PC-3 (cell line): ENCODE measurements at regions not wholly inside any gene's neighbourhood (a gene's known extent, or its start where the extent isn't known, plus 50 kb on each side); places are given as distances from the start of the nearest gene placed in this dataset.

ENCODE experiments used
- ATAC-seq: fragments of 200-7000 bp; cut with Tn5 transposase; 2 replicates; pipeline ENCODE4 v1.9.1; 2020; ENCODE audit warnings: mild to moderate bottlenecking, moderate library complexity
- BruUV-seq: library from RNA; stranded (reverse); fragments of 400-500 nt; replicated peaks from 2 replicates; lab custom pipeline; 2021; lab: Mats Ljungman, UMichigan
- CTCF ChIA-PET: fragments of 300-600 bp; sonication (Branson Sonifier 250); formaldehyde crosslinking; loops from one replicate; lab custom pipeline; 2022; ENCODE audit warnings: antibody characterized with exemption; lab: Charles Lee
- POLR2A ChIA-PET: fragments of 300-600 bp; sonication (Branson Sonifier 250); formaldehyde crosslinking; loops from one replicate; lab custom pipeline; 2022; ENCODE audit warnings: antibody characterized with exemption; ENCODE audit not compliant: unreplicated experiment; lab: Charles Lee
- DNase-seq: peaks from one replicate; pipeline ENCODE4 v3.0.0-alpha.2; 2015
- H2AFZ ChIP-seq: fragments of 300-600 bp; sonication (generic); 2 replicates; pipeline ENCODE4 v1.6.0; 2016; ENCODE audit warnings: antibody characterized with exemption, low read length
- H3F3A ChIP-seq: fragments of 300-600 bp; sonication (generic); one replicate; pipeline ENCODE4 v1.6.0; 2017; ENCODE audit warnings: antibody characterized with exemption, low read length, control low read depth, mild to moderate bottlenecking; ENCODE audit not compliant: unreplicated experiment
- H3K27ac ChIP-seq: fragments of 300-600 bp; sonication (generic); 2 replicates; pipeline ENCODE4 v1.5.1; 2016; ENCODE audit warnings: mild to moderate bottlenecking, low read length
- H3K27me3 ChIP-seq: fragments of 300-600 bp; sonication (generic); 2 replicates; pipeline ENCODE4 v1.6.1; 2016; ENCODE audit warnings: low read length, mixed read lengths
- H3K36me3 ChIP-seq: fragments of 300-600 bp; sonication (generic); 2 replicates; pipeline ENCODE4 v1.6.1; 2016; ENCODE audit warnings: low read depth, mixed run types, low read length, mixed read lengths
- H3K4me1 ChIP-seq: fragments of 300-600 bp; sonication (generic); 2 replicates; pipeline ENCODE4 v1.5.1; 2016; ENCODE audit warnings: low read length; ENCODE audit not compliant: insufficient read depth
- H3K4me2 ChIP-seq: fragments of 300-600 bp; sonication (generic); 2 replicates; pipeline ENCODE4 v1.6.0; 2016; ENCODE audit warnings: low read length
- H3K4me3 ChIP-seq: fragments of 300-600 bp; sonication (generic); 2 replicates; pipeline ENCODE4 v1.5.1; 2016; ENCODE audit warnings: mild to moderate bottlenecking, low read length, mixed read lengths
- H3K79me2 ChIP-seq: fragments of 300-600 bp; sonication (generic); 2 replicates; pipeline ENCODE4 v1.6.1; 2017; ENCODE audit warnings: low read length, mixed read lengths
- H3K9ac ChIP-seq: fragments of 300-600 bp; sonication (generic); 2 replicates; pipeline ENCODE4 v1.6.0; 2016; ENCODE audit warnings: mild to moderate bottlenecking, low read length
- H3K9me2 ChIP-seq: fragments of 300-600 bp; sonication (generic); replicated peaks from 2 replicates; pipeline ENCODE4 v1.6.1; 2016; ENCODE audit warnings: mixed run types, low read length, mixed read lengths
- H3K9me3 ChIP-seq: fragments of 300-600 bp; sonication (generic); 2 replicates; pipeline ENCODE4 v1.6.1; 2016; ENCODE audit warnings: low read length, mixed read lengths
- H4K20me1 ChIP-seq: fragments of 300-600 bp; sonication (generic); 2 replicates; pipeline ENCODE4 v1.6.1; 2016; ENCODE audit warnings: low read length, mixed read lengths
- EZH2 ChIP-seq: fragments of 300-600 bp; sonication (generic); IDR thresholded peaks from one replicate; pipeline ENCODE4 v1.6.1; 2017; ENCODE audit warnings: antibody characterized with exemption, mild to moderate bottlenecking, low read length; ENCODE audit not compliant: unreplicated experiment
- EZH2phosphoT487 ChIP-seq: fragments of 300-600 bp; sonication (generic); IDR thresholded peaks from 2 replicates; pipeline ENCODE4 v1.6.1; 2018; ENCODE audit warnings: mild to moderate bottlenecking, antibody characterized with exemption, low read length, borderline replicate concordance
- intact Hi-C: fragments of 100-400 bp; cut with micrococcal nuclease; formaldehyde crosslinking; loops from 2 replicates; pipeline ENCODE4 v1.9.0; 2023
- TF ChIP-seq, protein P1 (sequence below): fragments of 300-600 bp; sonication (generic); conservative IDR thresholded peaks from 2 replicates; pipeline ENCODE4 v1.5.1; 2017; ENCODE audit warnings: antibody characterized with exemption, low read depth, mild to moderate bottlenecking, low read length

DNA sequence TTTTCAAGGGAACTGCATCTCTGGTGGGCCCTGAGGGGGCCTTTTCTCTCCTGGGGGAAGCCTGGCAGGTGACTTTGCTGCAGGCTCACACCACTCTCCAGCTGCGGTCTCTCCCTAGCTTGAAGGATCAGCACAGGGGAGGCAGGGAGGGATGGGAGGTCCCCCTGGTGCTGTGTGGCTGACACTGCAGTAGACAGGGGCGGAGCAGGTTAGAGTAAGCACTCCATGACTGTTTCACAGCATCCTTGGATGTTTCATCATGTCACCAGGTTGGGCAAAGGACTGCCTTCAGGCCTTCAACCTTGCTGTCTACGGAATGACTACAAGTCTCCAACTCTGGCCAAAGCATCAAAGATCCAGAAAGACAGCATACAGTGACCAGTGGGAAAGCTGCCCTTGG is 470.7 kb downstream of the CDK5RAP2 start:
- POLR2A ChIA-PET: no interaction called here
- H3K9me2 ChIP-seq: no peaks in the 10 kb centered on the region
- no TSS peak for BruUV-seq
- no peaks in the 10 kb centered on the region for H3K9me3 ChIP-seq
- CTCF ChIA-PET: no interaction called here
- DNase-seq: no peak
- intact Hi-C loops: no loop called here
- H2AFZ ChIP-seq: no peak overlapping the region
- no peaks in the 10 kb centered on the region for H3K79me2 ChIP-seq
- H3K36me3 ChIP-seq: no peaks in the 10 kb centered on the region
- H3K27ac ChIP-seq: no peak overlapping the region
- ATAC-seq: no peak
- no peaks in the 10 kb centered on the region for H3K27me3 ChIP-seq
- H4K20me1 ChIP-seq: no peaks in the 10 kb centered on the region
- no peaks in the 10 kb centered on the region for H3K4me1 ChIP-seq
- TF ChIP-seq EZH2: no peak
- TF ChIP-seq, protein P1, sequence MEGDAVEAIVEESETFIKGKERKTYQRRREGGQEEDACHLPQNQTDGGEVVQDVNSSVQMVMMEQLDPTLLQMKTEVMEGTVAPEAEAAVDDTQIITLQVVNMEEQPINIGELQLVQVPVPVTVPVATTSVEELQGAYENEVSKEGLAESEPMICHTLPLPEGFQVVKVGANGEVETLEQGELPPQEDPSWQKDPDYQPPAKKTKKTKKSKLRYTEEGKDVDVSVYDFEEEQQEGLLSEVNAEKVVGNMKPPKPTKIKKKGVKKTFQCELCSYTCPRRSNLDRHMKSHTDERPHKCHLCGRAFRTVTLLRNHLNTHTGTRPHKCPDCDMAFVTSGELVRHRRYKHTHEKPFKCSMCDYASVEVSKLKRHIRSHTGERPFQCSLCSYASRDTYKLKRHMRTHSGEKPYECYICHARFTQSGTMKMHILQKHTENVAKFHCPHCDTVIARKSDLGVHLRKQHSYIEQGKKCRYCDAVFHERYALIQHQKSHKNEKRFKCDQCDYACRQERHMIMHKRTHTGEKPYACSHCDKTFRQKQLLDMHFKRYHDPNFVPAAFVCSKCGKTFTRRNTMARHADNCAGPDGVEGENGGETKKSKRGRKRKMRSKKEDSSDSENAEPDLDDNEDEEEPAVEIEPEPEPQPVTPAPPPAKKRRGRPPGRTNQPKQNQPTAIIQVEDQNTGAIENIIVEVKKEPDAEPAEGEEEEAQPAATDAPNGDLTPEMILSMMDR: no peak
- no peak for TF ChIP-seq EZH2phosphoT487
- no peak overlapping the region for H3K9ac ChIP-seq
- no peaks in the 10 kb centered on the region for H3F3A ChIP-seq
- H3K4me3 ChIP-seq: no peak overlapping the region
- H3K4me2 ChIP-seq: no peak overlapping the region

DNA sequence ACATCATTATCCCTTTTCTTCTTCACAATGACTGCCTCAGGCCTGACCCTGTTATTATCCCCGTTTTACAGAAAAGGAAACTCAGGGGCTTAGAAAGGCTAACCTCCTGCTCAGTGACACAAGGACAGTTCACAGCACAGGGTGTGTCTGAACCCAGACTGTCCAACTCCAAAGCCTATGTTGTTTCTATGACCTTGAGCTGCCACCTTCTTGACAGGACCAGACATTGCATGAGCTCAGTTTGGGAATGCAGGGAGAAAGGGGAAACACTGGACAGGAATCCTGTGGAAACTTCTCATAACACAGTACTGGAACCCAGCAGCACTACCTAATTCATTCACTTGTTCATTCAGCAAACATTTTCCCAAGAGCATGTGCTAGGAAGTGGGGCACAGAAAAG is 472.8 kb downstream of the CDK5RAP2 start:
- H3F3A ChIP-seq: no peaks in the 10 kb centered on the region
- no TSS peak for BruUV-seq
- no peak overlapping the region for H3K4me3 ChIP-seq
- H4K20me1 ChIP-seq: no peaks in the 10 kb centered on the region
- no peaks in the 10 kb centered on the region for H3K79me2 ChIP-seq
- no peaks in the 10 kb centered on the region for H3K4me1 ChIP-seq
- no peak overlapping the region for H3K9ac ChIP-seq
- H2AFZ ChIP-seq: no peak overlapping the region
- no peak overlapping the region for H3K27ac ChIP-seq
- H3K27me3 ChIP-seq: no peaks in the 10 kb centered on the region
- H3K4me2 ChIP-seq: no peak overlapping the region
- ChIA-PET POLR2A (no interaction called here), CTCF (no interaction called here)
- no peak for DNase-seq
- no peak for ATAC-seq
- H3K9me2 ChIP-seq: no peaks in the 10 kb centered on the region
- no peak for TF ChIP-seq EZH2phosphoT487
- TF ChIP-seq, protein P1: no peak
- TF ChIP-seq EZH2: no peak
- no peaks in the 10 kb centered on the region for H3K36me3 ChIP-seq
- H3K9me3 ChIP-seq: no peaks in the 10 kb centered on the region
- intact Hi-C loops: no loop called here

DNA sequence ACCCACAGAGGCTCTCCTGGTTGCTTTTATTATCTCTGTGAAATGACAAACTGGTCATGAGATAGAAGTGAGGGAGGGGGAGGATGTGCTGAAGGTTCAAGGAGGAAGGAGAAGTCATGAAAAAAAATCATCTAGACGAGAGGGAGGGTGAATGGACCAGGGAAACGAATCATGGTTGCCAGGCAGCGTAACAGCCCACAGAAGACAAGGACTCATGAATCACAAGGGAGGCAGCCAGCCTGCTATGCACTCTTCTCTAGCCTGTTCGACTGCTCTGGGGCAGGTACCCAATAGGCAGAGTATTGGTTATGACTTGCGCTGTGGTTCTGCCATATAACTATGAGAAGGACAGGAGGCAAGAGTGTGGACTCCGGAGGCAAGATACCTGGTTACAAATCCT is 475.2 kb downstream of the CDK5RAP2 start:
- H3K4me1 ChIP-seq: no peaks in the 10 kb centered on the region
- H2AFZ ChIP-seq: no peak overlapping the region
- no peaks in the 10 kb centered on the region for H3K79me2 ChIP-seq
- no peak overlapping the region for H3K4me3 ChIP-seq
- TF ChIP-seq EZH2phosphoT487 (no peak), EZH2 (no peak)
- TF ChIP-seq, protein P1: no peak
- H3K27ac ChIP-seq: no peak overlapping the region
- no TSS peak for BruUV-seq
- no peak overlapping the region for H3K9ac ChIP-seq
- no peaks in the 10 kb centered on the region for H3K27me3 ChIP-seq
- H3K9me3 ChIP-seq: no peaks in the 10 kb centered on the region
- H3K36me3 ChIP-seq: no peaks in the 10 kb centered on the region
- no peak for DNase-seq
- ATAC-seq: no peak
- ChIA-PET CTCF (no interaction called here), POLR2A (no interaction called here)
- no peaks in the 10 kb centered on the region for H4K20me1 ChIP-seq
- H3F3A ChIP-seq: no peaks in the 10 kb centered on the region
- intact Hi-C loops: no loop called here
- H3K9me2 ChIP-seq: no peaks in the 10 kb centered on the region
- no peak overlapping the region for H3K4me2 ChIP-seq
